Prostate gland (tissue), 2 donors: ENCODE measurements at regions not wholly inside any gene's neighbourhood (a gene's known extent, or its start where the extent isn't known, plus 50 kb on each side); places are given as distances from the start of the nearest gene placed in this dataset.

ENCODE experiments used
- POLR2A ChIP-seq: fragments of 450-650 bp; IDR thresholded peaks from one replicate; pipeline ENCODE4 v1.6.1; 2016; ENCODE audit warnings: antibody characterized with exemption, mild to moderate bottlenecking
- POLR2AphosphoS5 ChIP-seq: sonication (generic); formaldehyde crosslinking; IDR thresholded peaks from one replicate; pipeline ENCODE4 v1.6.1; 2017; ENCODE audit warnings: antibody characterized with exemption
- TF ChIP-seq, protein P1 (sequence below), 4 experiments: fragments of 200-600 bp in 2 of 4; fragments of 450-650 bp in 2 of 4; sonication (generic) in 2 of 4; IDR thresholded peaks; 1 replicate in 3 of 4; 2 replicates in 1 of 4; pipeline ENCODE4 v1.5.1; 2016 to 2019; ENCODE audit warnings: antibody characterized with exemption in 4 of 4, mild to moderate bottlenecking in 2 of 4, moderate library complexity in 2 of 4

DNA sequence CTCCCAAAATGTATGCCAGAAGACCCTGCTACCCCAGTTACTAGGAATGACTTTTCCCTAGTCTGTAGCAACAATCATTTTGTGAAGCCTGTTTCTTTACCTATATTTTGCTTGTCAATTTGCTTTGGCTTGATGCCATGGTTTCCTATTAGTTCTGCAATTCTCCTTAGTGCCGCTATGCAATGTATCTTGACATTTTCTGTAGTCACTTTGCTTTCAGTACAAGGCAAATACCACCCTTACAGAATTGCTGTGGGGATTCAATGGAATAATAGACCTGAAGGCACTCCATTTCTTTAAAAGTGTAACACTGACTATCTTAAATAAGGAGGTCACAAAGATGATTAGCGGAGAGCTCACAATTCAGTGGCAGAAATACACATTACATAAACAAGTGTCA lies 291.1 kb downstream of the NR2F1-AS1 start:
- TF ChIP-seq, protein P1, sequence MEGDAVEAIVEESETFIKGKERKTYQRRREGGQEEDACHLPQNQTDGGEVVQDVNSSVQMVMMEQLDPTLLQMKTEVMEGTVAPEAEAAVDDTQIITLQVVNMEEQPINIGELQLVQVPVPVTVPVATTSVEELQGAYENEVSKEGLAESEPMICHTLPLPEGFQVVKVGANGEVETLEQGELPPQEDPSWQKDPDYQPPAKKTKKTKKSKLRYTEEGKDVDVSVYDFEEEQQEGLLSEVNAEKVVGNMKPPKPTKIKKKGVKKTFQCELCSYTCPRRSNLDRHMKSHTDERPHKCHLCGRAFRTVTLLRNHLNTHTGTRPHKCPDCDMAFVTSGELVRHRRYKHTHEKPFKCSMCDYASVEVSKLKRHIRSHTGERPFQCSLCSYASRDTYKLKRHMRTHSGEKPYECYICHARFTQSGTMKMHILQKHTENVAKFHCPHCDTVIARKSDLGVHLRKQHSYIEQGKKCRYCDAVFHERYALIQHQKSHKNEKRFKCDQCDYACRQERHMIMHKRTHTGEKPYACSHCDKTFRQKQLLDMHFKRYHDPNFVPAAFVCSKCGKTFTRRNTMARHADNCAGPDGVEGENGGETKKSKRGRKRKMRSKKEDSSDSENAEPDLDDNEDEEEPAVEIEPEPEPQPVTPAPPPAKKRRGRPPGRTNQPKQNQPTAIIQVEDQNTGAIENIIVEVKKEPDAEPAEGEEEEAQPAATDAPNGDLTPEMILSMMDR (IDR thresholded peaks at IDR 0.05), result no peak
- no peak for TF ChIP-seq POLR2AphosphoS5
- no peak for TF ChIP-seq POLR2A
